ENCODE measurements at regions not wholly inside any gene's neighbourhood (a gene's known extent, or its start where the extent isn't known, plus 50 kb on each side); places are given as distances from the start of the nearest gene placed in this dataset.
"Not testable (repeated sequence)": the region's sequence is repeated elsewhere in the genome, so short reads cannot be mapped to it uniquely, and the experiment has no call there.

DNA sequence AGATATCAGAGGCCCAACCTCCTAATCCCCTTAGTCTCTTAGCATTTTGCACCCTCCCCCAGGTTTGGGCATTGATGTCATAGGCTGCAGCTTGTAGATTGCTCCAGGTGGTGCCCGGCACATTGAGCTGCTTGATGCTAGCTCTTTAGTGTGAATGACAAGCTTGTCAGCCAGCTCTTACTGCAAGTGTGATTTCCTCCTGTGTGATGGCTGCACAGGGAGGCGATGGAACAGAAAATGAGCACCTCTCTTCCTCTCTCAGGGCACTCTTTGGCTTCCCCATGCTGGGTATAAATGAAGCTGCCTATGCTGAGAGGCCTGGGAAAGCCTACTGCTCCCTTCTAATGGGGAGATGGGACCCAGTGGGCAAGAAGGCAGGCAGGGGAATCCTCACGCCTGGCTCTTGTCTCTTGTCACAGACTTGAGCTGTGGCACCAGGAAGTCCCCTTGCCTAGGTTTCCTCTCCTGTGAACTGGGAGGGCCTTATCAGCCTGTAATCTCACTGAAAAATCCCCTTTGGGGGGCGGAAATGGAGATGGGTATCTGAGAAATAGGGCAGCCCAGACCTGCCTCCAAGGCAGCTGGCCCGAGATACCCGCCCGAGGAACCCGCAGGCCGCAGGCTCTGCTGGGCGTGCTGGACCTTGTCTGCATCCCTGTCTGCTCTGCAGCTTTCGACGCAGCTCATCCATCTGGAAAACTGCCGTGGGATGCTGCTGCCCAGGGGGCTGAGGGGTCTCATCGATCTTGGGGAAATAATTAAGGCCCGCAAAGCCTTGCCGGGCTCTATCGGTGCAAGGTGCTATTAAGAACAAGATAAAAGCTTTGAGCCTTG lies 163.5 kb upstream of the CXCR4 start:
- CTCF ChIA-PET, result no interaction called here
- H3K27ac ChIP-seq, result no peak overlapping the region
- TF ChIP-seq EHF (CRISPR knock-in tag; IDR thresholded peaks at IDR 0.05), result no peak
- TF ChIP-seq ZNF302 (CRISPR knock-in tag; IDR thresholded peaks at IDR 0.05), result no peak
- TF ChIP-seq FOSL2 (IDR thresholded peaks at IDR 0.05), result no peak
- TF ChIP-seq FOSL2 (CRISPR knock-in tag; IDR thresholded peaks at IDR 0.05), result no peak
- no peak for TF ChIP-seq RCOR1 (IDR thresholded peaks at IDR 0.05; ENCODE audit: low read depth, low read length)
- TF ChIP-seq GATA3 (IDR thresholded peaks at IDR 0.05; ENCODE audit: borderline replicate concordance), result no peak
- TF ChIP-seq NPAS2 (CRISPR knock-in tag; IDR thresholded peaks at IDR 0.05; ENCODE audit: borderline replicate concordance), result no peak
- TF ChIP-seq CBX2 (IDR thresholded peaks at IDR 0.05; ENCODE audit: borderline replicate concordance, low read depth), result no peak
- TF ChIP-seq HEYL (CRISPR knock-in tag; IDR thresholded peaks at IDR 0.05), result no peak
- TF ChIP-seq ATOH8 (CRISPR knock-in tag; IDR thresholded peaks at IDR 0.05; ENCODE audit: low read depth), result no peak
- TF ChIP-seq, protein P1, sequence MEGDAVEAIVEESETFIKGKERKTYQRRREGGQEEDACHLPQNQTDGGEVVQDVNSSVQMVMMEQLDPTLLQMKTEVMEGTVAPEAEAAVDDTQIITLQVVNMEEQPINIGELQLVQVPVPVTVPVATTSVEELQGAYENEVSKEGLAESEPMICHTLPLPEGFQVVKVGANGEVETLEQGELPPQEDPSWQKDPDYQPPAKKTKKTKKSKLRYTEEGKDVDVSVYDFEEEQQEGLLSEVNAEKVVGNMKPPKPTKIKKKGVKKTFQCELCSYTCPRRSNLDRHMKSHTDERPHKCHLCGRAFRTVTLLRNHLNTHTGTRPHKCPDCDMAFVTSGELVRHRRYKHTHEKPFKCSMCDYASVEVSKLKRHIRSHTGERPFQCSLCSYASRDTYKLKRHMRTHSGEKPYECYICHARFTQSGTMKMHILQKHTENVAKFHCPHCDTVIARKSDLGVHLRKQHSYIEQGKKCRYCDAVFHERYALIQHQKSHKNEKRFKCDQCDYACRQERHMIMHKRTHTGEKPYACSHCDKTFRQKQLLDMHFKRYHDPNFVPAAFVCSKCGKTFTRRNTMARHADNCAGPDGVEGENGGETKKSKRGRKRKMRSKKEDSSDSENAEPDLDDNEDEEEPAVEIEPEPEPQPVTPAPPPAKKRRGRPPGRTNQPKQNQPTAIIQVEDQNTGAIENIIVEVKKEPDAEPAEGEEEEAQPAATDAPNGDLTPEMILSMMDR (IDR thresholded peaks at IDR 0.05), result no peak
- TF ChIP-seq BHLHE40 (IDR thresholded peaks at IDR 0.05; ENCODE audit: low read depth, low read length), result no peak
- TF ChIP-seq MAFK (IDR thresholded peaks at IDR 0.05; ENCODE audit: partially characterized antibody), result no peak
- TF ChIP-seq FOSB (CRISPR knock-in tag; IDR thresholded peaks at IDR 0.05), result no peak
- TF ChIP-seq RARB (CRISPR knock-in tag; IDR thresholded peaks at IDR 0.05), result no peak
- no peak for TF ChIP-seq SMC3 (IDR thresholded peaks at IDR 0.05)
- POLR2A ChIA-PET, result no interaction called here
- H3K4me1 ChIP-seq, result no peaks in the 10 kb centered on the region
- H3K4me2 ChIP-seq, result no peak overlapping the region
- H3K9me3 ChIP-seq, result no peaks in the 10 kb centered on the region
- DNase-seq (ENCODE audit: low read depth in 1 of 2, low spot score in 1 of 2), result no peak
- H3K4me3 ChIP-seq, result no peak overlapping the region
- WGBS (ENCODE audit: missing lambda C conversion rate), result 65% methylated on average over 17 of the region's 17 CpGs
- ATAC-seq, result no peak
- FAIRE-seq, result no peak

DNA sequence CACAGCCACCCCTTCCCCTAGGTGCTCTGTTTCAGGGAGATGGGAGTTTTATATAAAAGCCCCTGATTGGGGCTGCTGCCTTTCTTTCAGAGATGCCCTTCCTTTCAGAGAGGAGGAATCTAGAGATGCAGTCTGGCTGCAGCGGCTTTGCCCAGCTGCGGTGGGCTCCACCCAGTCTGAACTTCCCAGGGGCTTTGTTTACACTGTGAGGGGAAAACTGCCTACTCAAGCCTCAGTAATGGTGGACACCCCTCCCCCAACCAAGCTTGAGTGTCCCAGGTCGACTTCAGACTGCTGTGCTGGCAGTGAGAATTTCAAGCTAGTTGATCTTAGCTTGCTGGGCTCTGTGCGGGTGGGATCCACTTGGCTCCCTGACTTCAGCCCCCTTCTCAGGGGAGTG lies 148.4 kb upstream of the CXCR4 start:
- CTCF ChIA-PET; H3K9me3 ChIP-seq; POLR2A ChIA-PET; ATAC-seq; FAIRE-seq; H3K4me3 ChIP-seq; H3K27ac ChIP-seq; H3K4me2 ChIP-seq; H3K4me1 ChIP-seq; DNase-seq (ENCODE audit: low read depth in 1 of 2, low spot score in 1 of 2): not testable (repeated sequence)
- WGBS (ENCODE audit: missing lambda C conversion rate), result 65% methylated on average over 4 of the region's 4 CpGs

DNA sequence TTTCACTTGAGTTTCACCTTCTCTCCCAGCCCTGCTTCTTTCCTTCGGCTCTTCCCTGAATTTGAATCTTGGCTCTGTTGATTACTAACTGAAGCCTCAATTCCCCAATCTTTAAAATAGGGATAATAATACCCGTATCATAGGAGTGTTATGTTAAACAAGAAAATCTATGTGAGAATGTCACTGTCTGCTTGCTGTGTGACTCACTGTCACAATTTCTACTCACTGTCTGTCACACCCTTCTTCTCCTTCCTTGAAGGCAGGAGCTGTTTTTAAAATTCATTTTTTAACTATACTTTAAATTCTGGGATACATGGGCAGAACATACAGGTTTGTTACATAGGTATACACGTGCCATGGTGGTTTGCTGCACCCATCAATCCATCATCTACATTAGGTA lies 141.6 kb upstream of the CXCR4 start:
- Histone ChIP-seq H3K27ac (no peak overlapping the region), H3K4me3 (no peak overlapping the region), H3K4me1 (no peaks in the 10 kb centered on the region), H3K4me2 (no peak overlapping the region), H3K9me3 (0 out of 3 replicates have a peak, but pooled peaks cover 3% of the 10 kb centered on the region)
- ChIA-PET POLR2A (no interaction called here), CTCF (no interaction called here)
- ATAC-seq (no peak), FAIRE-seq (no peak), DNase-seq (ENCODE audit: low read depth in 1 of 2, low spot score in 1 of 2) (no peak)
- TF ChIP-seq GATA3 (IDR thresholded peaks at IDR 0.05; ENCODE audit: borderline replicate concordance) (no peak), RFX5 (IDR thresholded peaks at IDR 0.05) (no peak), CBX8 (IDR thresholded peaks at IDR 0.05) (no peak), TFCP2L1 (CRISPR knock-in tag; IDR thresholded peaks at IDR 0.05) (no peak), CEBPB (IDR thresholded peaks at IDR 0.05) (no peak), NPAS2 (CRISPR knock-in tag; IDR thresholded peaks at IDR 0.05; ENCODE audit: borderline replicate concordance) (no peak), JUN (IDR thresholded peaks at IDR 0.05) (no peak), JUNB (IDR thresholded peaks at IDR 0.05) (no peak), EHMT2 (IDR thresholded peaks at IDR 0.05; ENCODE audit: low read depth) (no peak), BCL3 (IDR thresholded peaks at IDR 0.05) (no peak)
- TF ChIP-seq, protein P2, sequence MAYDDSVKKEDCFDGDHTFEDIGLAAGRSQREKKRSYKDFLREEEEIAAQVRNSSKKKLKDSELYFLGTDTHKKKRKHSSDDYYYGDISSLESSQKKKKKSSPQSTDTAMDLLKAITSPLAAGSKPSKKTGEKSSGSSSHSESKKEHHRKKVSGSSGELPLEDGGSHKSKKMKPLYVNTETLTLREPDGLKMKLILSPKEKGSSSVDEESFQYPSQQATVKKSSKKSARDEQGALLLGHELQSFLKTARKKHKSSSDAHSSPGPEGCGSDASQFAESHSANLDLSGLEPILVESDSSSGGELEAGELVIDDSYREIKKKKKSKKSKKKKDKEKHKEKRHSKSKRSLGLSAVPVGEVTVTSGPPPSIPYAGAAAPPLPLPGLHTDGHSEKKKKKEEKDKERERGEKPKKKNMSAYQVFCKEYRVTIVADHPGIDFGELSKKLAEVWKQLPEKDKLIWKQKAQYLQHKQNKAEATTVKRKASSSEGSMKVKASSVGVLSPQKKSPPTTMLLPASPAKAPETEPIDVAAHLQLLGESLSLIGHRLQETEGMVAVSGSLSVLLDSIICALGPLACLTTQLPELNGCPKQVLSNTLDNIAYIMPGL (CRISPR knock-in tag; IDR thresholded peaks at IDR 0.05; ENCODE audit: borderline replicate concordance), result no peak
- TF ChIP-seq, protein P3, sequence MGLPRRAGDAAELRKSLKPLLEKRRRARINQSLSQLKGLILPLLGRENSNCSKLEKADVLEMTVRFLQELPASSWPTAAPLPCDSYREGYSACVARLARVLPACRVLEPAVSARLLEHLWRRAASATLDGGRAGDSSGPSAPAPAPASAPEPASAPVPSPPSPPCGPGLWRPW (IDR thresholded peaks at IDR 0.05), result no peak
- TF ChIP-seq, protein P4, sequence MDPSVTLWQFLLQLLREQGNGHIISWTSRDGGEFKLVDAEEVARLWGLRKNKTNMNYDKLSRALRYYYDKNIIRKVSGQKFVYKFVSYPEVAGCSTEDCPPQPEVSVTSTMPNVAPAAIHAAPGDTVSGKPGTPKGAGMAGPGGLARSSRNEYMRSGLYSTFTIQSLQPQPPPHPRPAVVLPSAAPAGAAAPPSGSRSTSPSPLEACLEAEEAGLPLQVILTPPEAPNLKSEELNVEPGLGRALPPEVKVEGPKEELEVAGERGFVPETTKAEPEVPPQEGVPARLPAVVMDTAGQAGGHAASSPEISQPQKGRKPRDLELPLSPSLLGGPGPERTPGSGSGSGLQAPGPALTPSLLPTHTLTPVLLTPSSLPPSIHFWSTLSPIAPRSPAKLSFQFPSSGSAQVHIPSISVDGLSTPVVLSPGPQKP (IDR thresholded peaks at IDR 0.05; ENCODE audit: low read depth, low read length), result no peak
- WGBS (ENCODE audit: missing lambda C conversion rate), result 29% methylated on average over 3 of the region's 3 CpGs

Measured in A549 (cell line).